ENCODE measurements at regions not wholly inside any gene's neighbourhood (a gene's known extent, or its start where the extent isn't known, plus 50 kb on each side); places are given as distances from the start of the nearest gene placed in this dataset.

DNA sequence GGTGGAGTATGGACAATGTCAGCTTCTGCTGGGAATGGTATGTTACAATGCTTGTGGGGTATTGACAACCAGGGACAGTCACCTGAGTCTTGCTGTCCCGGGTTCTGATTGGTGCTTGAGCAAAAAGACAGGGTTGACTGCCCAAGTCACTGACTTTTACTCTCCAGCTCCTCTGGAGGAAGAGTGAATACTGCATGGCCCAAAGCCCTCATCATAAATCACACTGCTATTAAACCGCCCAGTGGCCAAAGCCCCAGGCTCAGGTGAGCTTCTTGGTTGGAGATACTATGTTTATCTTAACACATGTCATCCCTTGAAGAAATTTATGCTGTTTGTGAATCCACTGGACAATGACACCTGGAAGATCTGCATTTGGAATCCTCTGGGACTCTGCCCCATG, 90.0 kb upstream of the IGFBP3 start:
- TF ChIP-seq, protein P1, sequence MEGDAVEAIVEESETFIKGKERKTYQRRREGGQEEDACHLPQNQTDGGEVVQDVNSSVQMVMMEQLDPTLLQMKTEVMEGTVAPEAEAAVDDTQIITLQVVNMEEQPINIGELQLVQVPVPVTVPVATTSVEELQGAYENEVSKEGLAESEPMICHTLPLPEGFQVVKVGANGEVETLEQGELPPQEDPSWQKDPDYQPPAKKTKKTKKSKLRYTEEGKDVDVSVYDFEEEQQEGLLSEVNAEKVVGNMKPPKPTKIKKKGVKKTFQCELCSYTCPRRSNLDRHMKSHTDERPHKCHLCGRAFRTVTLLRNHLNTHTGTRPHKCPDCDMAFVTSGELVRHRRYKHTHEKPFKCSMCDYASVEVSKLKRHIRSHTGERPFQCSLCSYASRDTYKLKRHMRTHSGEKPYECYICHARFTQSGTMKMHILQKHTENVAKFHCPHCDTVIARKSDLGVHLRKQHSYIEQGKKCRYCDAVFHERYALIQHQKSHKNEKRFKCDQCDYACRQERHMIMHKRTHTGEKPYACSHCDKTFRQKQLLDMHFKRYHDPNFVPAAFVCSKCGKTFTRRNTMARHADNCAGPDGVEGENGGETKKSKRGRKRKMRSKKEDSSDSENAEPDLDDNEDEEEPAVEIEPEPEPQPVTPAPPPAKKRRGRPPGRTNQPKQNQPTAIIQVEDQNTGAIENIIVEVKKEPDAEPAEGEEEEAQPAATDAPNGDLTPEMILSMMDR (conservative IDR thresholded peaks at IDR 0.05; ENCODE audit: low read length) = no peak
- no peak for TF ChIP-seq EZH2phosphoT487 (IDR thresholded peaks at IDR 0.05; ENCODE audit: borderline replicate concordance, low read depth, low read length)
